ENCODE measurements at regions not wholly inside any gene's neighbourhood (a gene's known extent, or its start where the extent isn't known, plus 50 kb on each side); places are given as distances from the start of the nearest gene placed in this dataset.

DNA sequence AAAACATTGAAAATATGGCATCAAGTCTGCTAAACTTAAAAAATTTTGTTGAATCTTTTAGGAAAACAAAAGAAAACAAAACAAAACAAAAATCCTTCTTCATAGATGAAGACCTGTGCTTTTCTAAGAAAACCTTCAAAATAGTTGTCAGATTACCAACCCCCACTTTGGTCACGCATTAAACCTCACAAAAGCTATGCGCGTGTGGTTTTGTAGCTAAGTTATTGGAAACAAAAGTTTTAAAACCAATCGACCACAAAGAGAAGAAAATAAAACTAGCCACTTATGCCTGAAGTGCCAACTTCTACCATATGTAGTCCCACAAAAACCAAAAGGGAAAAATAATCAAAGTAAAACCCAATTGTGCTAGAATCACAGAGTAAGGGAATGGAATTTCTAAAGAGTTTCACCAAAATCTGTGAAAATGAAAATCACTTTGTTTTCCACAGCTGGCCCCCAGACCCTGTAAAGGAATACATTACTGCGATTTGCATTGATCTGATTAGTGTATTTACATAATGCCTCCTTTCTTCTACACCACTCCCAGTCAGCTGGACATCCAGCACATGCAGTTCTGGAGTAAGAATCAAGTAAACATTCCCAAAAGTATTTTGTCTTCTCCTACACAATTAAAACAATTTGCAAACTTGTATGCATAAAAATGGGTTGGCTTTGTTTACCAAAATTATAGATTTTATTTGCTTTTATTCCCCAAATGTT, 330.1 kb upstream of the DKK2 start:
- H3K9ac ChIP-seq (ENCODE audit: low read depth, low read length), result no peak overlapping the region
- no peak overlapping the region for H3K18ac ChIP-seq (ENCODE audit: low read depth, low read length)
- no peak overlapping the region for H3K14ac ChIP-seq (replicated peaks; ENCODE audit: low read depth, low read length)
- H4K91ac ChIP-seq (ENCODE audit: insufficient read depth, low read depth, low read length), result no peak overlapping the region
- no CpG with 5 or more reads among the region's 5 CpGs for WGBS, 2 experiments (ENCODE audit: extremely low coverage in 2 of 2, insufficient read length in 1 of 2)
- no peak overlapping the region for H2AK5ac ChIP-seq (ENCODE audit: low read depth, low read length)
- H3K36me3 ChIP-seq (ENCODE audit: control insufficient read depth, insufficient read depth, low read length), result no peaks in the 10 kb centered on the region
- no peak overlapping the region for H3K23ac ChIP-seq (ENCODE audit: low read depth, low read length)
- no peak overlapping the region for H2BK120ac ChIP-seq (ENCODE audit: low read depth, low read length)
- no peak overlapping the region for H2AK9ac ChIP-seq (replicated peaks; ENCODE audit: low read depth, low read length, poor library complexity)
- no peak overlapping the region for H2BK15ac ChIP-seq (ENCODE audit: low read depth, low read length)
- H3K27ac ChIP-seq (ENCODE audit: insufficient read depth, low read length), result no peak overlapping the region
- H3K4me3 ChIP-seq (ENCODE audit: insufficient read depth, low read depth, low read length), result no peak overlapping the region
- H3K56ac ChIP-seq (ENCODE audit: extremely low read depth, insufficient read depth, low read length), result no peak overlapping the region
- ChIA-PET CTCF (interaction anchor here (0.7 kb wide), 1 partner anchor 100 kb away, joined by 6 read pairs; no protein-coding TSS in a partner anchor), POLR2A (ENCODE audit: unreplicated experiment) (no interaction called here)
- no peaks in the 10 kb centered on the region for H3K27me3 ChIP-seq (ENCODE audit: control insufficient read depth, insufficient read depth, low read length)
- ATAC-seq (ENCODE audit: low read depth), result no peak
- intact Hi-C loops (cut with micrococcal nuclease) (no loop called here), dilution Hi-C loops (cut with HindIII; ENCODE audit: low sequenced_read_pairs, unreplicated experiment) (no loop called here), in situ Hi-C loops (cut with MboI; ENCODE audit: low sequenced_read_pairs) (no loop called here)
- no peak overlapping the region for H2BK5ac ChIP-seq (ENCODE audit: low read depth, low read length, poor library complexity, severe bottlenecking)
- H3K4ac ChIP-seq (ENCODE audit: low read depth, low read length), result no peak overlapping the region
- TF ChIP-seq MAZ (IDR thresholded peaks at IDR 0.05; ENCODE audit: borderline replicate concordance, low read depth, low read length) (no peak), FOS (IDR thresholded peaks at IDR 0.05; ENCODE audit: low read depth, low read length) (no peak), POLR2A (IDR thresholded peaks at IDR 0.05; ENCODE audit: low read depth, low read length) (no peak), RAD21 (IDR thresholded peaks at IDR 0.05; ENCODE audit: low read length) (no peak), CHD1 (IDR thresholded peaks at IDR 0.05; ENCODE audit: low read depth, low read length) (no peak), CEBPB (IDR thresholded peaks at IDR 0.05; ENCODE audit: low read depth, low read length) (no peak), MXI1 (IDR thresholded peaks at IDR 0.05; ENCODE audit: borderline replicate concordance, low read depth, low read length) (no peak), NFE2L2 (IDR thresholded peaks at IDR 0.05; ENCODE audit: low read depth, low read length) (no peak), MAFK (IDR thresholded peaks at IDR 0.05; ENCODE audit: low read depth, low read length) (no peak), SMC3 (IDR thresholded peaks at IDR 0.05; ENCODE audit: low read depth, low read length) (no peak)
- TF ChIP-seq, protein P1, sequence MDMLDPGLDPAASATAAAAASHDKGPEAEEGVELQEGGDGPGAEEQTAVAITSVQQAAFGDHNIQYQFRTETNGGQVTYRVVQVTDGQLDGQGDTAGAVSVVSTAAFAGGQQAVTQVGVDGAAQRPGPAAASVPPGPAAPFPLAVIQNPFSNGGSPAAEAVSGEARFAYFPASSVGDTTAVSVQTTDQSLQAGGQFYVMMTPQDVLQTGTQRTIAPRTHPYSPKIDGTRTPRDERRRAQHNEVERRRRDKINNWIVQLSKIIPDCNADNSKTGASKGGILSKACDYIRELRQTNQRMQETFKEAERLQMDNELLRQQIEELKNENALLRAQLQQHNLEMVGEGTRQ (IDR thresholded peaks at IDR 0.05; ENCODE audit: low read depth, low read length), result no peak
- TF ChIP-seq, protein P2, sequence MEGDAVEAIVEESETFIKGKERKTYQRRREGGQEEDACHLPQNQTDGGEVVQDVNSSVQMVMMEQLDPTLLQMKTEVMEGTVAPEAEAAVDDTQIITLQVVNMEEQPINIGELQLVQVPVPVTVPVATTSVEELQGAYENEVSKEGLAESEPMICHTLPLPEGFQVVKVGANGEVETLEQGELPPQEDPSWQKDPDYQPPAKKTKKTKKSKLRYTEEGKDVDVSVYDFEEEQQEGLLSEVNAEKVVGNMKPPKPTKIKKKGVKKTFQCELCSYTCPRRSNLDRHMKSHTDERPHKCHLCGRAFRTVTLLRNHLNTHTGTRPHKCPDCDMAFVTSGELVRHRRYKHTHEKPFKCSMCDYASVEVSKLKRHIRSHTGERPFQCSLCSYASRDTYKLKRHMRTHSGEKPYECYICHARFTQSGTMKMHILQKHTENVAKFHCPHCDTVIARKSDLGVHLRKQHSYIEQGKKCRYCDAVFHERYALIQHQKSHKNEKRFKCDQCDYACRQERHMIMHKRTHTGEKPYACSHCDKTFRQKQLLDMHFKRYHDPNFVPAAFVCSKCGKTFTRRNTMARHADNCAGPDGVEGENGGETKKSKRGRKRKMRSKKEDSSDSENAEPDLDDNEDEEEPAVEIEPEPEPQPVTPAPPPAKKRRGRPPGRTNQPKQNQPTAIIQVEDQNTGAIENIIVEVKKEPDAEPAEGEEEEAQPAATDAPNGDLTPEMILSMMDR (conservative IDR thresholded peaks at IDR 0.05; ENCODE audit: low read depth, low read length), result no peak
- TF ChIP-seq, protein P3, sequence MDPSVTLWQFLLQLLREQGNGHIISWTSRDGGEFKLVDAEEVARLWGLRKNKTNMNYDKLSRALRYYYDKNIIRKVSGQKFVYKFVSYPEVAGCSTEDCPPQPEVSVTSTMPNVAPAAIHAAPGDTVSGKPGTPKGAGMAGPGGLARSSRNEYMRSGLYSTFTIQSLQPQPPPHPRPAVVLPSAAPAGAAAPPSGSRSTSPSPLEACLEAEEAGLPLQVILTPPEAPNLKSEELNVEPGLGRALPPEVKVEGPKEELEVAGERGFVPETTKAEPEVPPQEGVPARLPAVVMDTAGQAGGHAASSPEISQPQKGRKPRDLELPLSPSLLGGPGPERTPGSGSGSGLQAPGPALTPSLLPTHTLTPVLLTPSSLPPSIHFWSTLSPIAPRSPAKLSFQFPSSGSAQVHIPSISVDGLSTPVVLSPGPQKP (IDR thresholded peaks at IDR 0.05; ENCODE audit: borderline replicate concordance, low read depth, low read length), result no peak
- BruUV-seq (replicated peaks), result no TSS peak
- H3K79me1 ChIP-seq (ENCODE audit: low read depth in 1 of 2, low read length in 2 of 2), result no peaks in the 10 kb centered on the region
- H4K20me1 ChIP-seq (ENCODE audit: insufficient read depth, low read length), result no peaks in the 10 kb centered on the region
- no peak for DNase-seq
- no peaks in the 10 kb centered on the region for H3K4me1 ChIP-seq (ENCODE audit: control insufficient read depth, insufficient read depth, low read length)
- no peaks in the 10 kb centered on the region for H3K9me1 ChIP-seq (ENCODE audit: insufficient read depth, low read length)
- no peak overlapping the region for H2AFZ ChIP-seq (replicated peaks; ENCODE audit: low read length, poor library complexity)
- no peak overlapping the region for H2BK20ac ChIP-seq (ENCODE audit: low read depth, low read length)
- no peak overlapping the region for H4K8ac ChIP-seq (ENCODE audit: low read depth in 2 of 2, low read length in 2 of 2)
- H3K4me2 ChIP-seq (ENCODE audit: low read depth, low read length), result no peak overlapping the region
- no peak overlapping the region for H4K5ac ChIP-seq (ENCODE audit: low read depth, low read length)
- no peaks in the 10 kb centered on the region for H3K9me3 ChIP-seq (ENCODE audit: control insufficient read depth, insufficient read depth, low read length)
